GM18499 (cell line): ENCODE measurements at regions not wholly inside any gene's neighbourhood (a gene's known extent, or its start where the extent isn't known, plus 50 kb on each side); places are given as distances from the start of the nearest gene placed in this dataset.
"Not testable (repeated sequence)": the region's sequence is repeated elsewhere in the genome, so short reads cannot be mapped to it uniquely, and the experiment has no call there.

Source experiments
- ATAC-seq: cut with Tn5 transposase; IDR thresholded peaks from one replicate; pipeline ENCODE4 v1.9.1; 2021; ENCODE audit warnings: moderate number of reproducible peaks; ENCODE audit not compliant: insufficient read depth, unreplicated experiment

DNA sequence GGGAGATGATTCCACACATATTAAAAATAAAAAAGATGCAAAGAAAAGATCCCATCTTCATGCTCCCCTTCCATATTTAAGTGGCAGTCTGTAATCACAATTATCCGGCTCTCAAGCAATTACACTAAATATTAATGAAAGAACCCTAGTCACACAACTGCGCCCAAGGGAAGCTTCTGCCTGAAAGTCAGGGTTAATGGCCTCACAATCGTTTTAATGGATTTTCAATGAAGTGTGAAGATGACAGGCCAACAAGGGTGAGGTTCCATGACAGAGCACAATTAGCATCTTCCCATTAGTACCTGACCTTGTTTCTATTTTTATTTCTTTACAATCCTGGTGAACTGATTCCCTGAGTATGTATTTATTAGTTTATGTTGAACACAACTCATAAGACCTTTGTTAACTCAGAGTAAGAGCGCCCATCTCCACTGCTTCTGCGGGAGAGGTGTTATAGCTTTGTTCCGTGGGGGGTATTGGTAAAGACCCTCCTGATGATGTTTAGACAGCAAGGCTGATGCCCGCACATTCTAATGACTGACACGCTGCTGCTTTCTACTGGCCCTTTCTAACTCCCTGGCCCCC lies 80.9 kb downstream of the IER5 start:
- no peak for ATAC-seq

DNA sequence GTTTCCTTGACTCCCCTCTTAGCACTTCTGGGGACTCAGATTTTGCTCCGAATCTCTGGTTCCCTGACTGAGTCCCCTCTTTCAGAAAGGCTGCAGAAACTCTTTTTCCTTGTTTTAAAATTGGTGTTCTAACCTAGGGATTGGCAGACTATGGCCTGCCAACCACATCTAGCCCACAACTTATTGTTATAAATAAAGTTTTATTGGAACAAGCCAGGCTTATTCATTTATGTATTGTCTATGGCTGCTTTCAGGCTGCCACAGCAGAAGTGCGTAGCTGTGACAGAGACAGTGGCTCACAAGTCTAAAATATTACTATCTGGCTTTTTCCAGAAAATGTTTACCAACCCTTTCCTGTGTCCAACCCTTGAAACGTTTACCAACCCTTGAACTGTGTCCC lies 81.7 kb downstream of the IER5 start:
- ATAC-seq, result no peak

DNA sequence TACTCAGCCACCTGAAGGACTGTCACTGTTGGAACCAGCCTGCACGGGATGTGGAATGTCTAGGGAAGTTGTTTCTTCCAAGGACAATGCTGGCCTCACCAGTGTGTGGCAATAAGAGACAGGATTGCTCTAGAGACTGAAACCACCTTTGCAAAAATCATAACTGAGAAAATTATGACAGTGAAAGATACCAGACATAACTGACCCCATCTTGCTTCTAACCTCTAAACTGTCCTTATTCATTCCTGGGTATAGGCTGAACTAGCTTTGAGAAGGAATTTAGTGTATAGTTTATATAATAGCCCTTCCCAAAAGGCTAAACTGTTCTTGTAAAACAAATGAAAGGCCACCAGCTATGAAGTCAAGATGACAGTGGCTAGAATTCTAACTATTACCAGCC lies 83.6 kb downstream of the IER5 start:
- no peak for ATAC-seq

DNA sequence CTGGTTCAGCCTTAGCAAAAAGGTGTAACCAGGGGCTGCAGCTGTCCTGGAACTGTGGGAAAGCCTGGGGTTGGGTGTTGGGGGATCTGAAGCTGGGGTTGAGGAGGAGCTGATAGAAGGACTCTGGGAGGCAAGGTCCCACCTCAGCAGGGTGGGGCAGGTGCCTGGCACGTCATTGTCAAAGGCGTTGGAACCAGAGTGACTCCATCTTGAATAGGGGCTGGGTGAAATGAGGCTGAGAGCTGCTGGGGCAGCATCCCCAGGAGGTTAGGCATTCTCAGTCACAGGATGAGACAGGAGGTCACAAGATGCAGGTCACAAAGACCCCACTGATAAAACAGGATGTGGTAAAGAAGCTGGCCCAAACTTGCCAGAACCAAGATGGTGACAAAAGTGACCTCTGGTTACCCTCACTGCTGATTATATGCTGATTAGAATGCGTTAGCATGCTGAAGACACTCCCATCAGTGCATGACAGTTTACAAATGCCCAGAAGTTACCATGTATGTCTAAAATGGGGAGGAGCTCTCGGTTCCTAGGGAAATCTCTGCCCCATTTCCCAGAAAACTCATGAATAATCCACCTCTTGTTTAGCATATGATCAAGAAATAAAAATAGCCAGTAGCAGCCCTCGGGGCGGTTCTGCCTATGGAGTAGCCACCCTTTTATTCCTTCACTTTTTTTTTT lies 85.4 kb downstream of the IER5 start:
- ATAC-seq, result no peak

DNA sequence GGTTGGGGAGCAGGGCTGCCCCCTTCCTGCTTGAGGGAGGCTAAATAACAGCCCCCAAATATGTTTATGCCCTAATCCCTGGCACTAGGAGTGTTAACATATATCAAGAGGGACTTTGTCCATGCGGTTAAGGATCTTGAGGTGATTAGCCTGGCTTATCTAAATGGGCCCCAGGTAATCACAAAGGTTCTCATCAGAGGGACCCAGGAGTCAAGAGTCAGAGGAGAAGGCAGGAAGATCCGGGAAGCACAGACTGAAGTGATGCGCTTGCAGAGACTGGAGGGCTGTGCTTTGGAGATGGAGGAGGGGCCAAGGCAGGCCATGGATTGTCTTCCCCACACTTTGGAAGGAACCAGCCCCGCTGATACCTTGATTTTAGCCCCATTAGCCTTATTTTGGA lies 86.4 kb downstream of the IER5 start:
- ATAC-seq, result no peak

DNA sequence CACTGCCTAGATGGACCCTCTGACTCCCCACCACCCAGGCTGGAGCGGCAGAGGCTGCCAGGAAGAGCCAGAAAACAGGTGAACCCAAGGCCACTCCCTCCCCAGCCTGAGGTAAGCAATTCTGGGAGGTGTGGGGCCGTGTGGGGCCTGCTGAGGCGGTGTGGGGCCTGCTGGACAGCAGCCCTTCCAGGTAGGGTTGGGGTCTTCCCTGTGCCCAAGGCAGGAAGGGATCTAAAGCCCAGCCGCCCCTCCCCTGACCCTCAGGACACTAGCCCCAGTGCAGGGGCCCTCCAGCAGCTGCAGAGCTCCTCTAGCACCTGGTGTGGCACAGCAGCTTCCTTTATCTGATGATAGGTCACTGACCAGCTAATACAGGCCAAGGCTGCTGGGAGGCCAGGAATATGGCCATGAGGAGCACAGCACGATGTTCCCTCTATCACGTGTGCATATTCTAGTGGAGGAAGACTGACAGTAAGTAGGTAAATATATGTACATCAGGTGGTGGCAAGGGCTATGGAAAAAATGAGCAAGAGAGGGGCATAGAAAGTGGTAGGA lies 86.9 kb downstream of the IER5 start:
- no peak for ATAC-seq

DNA sequence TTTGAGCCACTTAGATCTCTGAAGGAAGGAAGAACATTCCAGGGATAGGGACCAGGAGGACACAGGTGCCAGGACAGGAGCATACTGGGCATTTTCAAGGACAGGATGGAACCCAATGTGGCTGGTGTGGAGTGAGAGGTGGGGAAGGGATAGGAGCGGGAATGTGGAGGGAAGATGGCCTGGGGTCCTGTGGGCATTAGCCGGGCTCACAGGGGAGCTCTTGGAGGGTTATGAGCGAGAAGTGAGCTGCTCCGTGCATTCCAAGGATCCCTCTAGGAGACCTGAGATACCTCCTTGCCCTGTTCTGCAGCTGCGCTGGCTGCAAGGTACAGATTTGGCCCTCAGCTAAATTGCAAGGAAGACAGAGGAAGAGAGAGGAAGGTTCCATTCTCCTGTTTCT lies 87.5 kb downstream of the IER5 start:
- no peak for ATAC-seq

DNA sequence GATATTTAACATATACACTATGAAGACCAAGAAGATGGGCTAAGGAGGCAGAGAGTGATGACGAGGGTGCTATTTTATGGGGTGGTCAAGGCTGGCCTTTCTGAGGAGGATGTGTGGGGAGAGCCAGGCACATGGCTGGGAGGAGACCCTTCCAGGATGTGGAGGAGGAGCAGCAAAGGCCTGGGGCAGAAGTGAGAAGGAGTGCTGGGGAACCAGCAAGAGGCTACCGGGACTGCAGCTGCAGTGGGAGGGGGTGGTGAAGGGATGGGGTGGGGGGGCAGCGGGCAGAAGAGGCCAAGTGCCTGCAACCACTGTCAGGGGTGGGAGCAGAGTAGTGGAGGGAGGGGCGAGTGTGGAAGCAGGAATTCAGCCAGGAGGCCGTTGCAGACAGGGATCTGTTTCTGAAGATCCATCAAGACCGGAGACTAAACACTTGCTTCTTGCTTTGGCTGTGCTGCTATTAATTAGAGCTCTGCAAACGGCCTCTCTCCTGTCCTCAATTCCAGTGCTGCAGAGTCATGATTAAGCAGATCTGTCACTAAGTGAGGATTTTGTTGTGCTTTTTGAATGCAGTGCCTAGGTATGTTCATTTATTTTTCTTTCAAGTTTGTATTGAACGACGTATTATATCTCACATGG lies 89.9 kb downstream of the IER5 start:
- ATAC-seq, result no peak

DNA sequence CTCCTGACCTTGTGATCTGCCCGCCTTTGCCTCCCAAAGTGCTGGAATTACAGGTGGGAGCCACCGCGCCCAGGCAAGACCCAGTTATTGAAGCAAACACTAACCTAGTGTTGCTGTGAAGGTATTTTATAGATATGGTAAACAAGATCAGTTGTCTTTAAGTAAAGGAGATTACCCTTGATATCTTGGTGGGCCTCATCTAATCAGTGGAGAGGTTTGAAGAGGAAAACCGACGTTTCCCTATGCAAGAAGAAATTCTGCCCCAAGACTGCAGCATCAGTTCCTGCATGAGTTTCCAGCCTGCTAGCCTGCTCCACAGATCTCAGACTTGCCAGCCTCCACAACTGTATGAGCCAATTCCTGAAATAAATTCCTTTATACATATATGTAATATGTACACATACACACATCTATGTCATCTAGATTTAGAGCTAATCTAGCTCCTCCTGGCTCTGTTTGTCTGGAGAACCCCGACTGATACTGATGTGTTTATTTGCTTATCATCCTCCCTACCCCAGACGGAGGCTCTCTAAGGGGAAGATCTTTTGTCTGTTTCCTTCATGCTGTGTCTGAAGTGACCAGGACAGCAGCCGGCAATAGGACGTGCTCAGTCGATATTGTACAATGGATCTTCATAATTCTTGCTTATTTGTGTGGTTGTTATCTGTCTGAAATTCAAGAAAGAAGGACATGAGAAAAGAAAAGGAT lies 90.9 kb downstream of the IER5 start:
- no peak for ATAC-seq

DNA sequence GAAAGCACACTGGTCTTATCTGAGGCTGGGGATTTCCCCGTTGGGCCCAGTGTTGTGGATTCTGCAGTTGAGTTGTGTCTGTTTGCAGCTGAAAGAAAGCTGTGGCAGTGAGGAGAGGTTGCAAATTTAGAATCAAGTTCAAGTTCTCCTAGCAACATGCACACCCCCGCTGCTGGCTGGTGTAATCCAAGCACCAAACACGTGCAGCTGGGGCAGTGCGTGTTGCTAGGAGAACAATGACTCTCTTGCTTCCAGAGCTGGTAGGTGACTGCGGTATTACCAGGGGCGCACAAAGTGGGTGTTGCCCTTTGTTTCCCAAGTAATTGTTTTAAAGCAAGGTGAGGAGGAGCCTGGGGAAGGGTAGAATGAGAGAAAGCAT lies 91.5 kb downstream of the IER5 start:
- no peak for ATAC-seq

DNA sequence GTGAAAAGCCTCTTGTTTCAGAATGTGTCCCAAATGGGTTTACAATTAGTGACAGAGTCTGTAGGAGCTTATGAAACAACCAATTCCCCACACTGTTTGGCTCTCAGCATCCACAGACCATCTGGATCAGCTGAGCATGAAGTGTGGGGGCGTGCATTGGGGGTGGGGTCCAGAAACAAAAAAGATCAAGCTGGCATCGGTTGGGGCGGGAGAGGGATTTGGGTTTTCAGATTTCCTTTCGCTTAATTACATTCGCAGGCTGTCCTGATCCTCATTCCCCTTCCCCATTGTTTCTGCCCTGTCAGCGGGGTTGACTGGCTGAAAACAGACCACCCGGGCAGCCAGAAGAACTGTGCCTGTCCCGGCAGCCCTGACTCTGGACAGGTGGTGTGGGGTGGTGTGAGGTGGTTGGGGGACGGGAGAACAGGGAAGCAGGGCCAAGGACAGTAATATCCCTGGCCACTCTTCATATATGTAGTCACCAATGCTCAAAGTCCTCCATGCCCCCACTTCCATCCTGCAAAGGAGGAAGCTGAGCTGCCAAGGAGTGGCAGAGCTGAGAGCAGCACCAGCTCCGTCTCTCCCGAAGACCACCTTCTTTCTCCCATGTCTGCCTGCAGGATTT lies 92.0 kb downstream of the IER5 start:
- ATAC-seq, result no peak

DNA sequence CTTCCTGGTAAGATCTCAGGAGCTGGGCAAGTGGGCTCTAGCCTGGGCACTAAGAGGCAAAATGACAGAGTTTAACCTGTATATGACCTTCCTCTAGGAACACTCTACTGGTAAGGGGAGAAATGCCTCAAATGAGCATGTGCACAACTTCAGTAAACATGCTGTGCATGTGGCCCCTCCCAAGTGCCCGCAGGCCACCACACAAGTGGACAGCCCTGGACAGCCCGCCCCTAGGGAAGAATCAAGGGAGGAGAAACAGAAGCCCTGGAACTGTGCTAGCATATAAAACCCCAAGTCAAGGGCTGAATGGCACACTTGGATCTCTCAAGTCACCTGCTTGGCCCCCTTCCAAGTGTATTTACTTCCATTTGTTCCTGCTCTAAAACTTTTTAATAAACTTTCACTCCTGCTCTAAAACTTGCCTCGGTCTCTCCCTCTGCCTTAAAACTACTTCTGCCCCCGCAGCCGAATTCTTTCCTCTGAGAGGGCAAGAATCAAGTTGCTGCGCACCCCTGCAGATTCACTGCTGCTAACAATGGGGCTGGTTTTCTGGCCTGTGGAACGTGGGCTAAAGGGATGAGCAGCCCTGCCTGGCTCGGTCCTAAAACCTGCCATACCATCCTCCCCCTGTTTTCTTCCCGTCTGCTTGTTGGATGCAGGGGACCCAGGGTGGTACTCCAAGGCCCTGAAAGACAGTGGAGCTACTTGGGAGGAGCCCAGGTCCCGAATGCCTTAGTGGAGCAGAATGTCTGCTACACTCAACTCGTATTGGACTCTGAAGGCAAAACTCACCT lies 93.5 kb downstream of the IER5 start:
- no peak for ATAC-seq

DNA sequence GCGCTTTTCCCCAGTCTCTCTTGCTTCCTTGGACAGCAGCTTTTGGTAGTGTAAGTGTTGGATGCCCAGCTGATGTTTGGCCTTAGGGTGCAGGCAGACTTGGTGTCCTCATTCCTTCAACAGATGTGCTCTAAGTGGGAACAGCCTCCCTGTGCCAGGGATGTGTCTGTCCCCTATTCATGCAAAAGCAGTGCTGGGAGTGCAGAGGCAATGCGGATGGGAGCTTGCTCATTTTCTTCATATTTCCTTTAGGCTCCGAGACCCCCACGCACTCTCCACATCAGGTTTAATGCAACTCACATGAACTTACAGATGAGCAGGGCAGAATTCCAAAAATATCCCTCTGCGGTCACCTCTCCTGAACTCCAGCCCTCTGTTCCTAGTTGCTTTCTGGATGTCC lies 96.1 kb downstream of the IER5 start:
- no peak for ATAC-seq

DNA sequence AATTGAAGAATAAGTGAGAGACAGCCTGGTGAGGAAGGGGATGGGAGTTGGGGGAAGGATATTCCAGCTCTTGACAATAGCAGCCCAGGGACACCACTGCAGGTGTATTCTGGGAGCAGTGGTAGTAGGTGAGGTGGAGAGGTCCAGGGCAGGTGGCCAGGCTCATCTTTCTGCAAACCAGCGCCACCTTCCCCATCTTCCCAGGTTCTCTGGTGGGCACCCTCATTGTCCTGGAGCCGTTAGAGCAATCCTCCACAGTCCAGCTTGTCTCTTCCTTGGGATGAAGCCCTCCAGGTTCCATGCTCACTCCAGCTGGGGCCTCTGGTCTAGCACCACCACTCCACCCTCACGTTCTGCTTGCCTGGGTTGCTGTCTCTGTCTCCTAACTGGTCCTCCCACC lies 97.0 kb downstream of the IER5 start:
- ATAC-seq, result no peak

DNA sequence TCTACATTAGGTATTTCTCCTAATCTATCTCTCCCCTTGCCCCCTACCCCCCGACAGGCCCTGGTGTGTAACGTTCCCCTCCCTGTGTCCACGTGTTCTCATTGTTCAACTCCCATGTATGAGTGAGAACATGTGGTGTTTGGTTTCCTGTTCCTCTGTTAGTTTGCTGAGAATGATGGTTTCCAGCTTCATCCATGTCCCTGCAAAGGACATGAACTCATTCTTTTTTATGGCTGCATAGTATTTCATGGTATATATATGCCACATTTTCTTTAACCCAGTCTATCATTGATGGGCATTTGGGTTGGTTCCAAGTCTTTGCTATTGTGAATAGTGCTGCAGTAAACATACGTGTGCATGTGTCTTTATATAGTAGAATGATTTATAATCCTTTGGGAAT lies 97.6 kb downstream of the IER5 start:
- ATAC-seq, result not testable (repeated sequence)

DNA sequence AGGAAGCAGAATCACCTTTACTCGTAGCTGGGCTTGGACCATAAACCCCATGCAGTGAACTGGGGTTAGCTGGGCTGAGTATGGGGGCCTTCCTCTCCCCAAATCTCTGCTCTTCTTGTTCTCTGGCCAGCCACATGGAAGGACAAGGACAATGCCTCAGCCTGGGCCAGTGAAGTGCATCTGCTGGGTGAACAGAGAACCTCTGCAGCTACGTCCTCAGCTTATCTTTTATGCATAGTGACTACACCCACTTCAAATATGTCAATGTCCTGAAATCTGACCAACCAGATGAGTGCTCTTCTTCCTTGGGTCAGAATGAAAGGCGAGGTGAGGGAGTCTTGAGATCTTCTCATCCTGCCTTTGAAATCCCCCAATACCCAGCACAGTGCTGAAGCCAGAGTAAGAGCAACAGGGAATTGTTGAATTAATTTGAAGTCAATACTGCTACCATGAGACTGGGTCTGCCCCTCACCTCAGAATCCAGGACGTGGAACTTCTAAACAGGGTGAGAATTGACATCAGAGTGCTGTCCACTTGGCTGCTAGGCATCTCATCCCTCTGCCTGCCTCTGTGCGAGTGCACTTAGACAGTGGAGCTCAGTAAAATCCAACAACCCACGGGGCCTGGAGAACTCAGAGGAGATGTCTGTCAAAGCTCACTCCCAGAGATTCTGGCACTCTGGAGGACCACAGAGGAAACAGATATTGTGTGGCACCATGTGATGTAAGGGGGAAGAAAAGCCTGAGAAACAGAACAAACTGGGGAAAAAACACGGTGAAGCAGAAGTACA lies 99.0 kb downstream of the IER5 start:
- no peak for ATAC-seq

DNA sequence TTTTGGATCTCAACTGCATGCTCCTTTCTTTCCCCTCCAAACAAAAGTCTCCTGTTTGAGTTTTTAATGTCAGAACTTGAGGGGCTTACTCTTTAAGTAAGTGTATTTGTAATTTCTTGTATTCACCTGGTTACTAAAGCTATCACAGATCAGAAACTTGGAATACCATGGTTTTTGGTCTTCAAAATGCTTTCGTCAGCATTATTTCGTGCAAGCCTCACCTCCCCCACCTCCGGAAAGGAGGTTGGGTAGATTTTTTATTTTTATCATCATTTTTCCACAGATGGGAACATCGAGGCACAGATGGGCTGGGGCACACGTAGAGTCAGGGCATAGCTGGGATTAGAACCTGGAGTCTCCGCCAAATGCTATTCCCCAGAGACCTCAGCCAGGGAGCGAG lies 100.7 kb downstream of the IER5 start:
- ATAC-seq, result no peak

DNA sequence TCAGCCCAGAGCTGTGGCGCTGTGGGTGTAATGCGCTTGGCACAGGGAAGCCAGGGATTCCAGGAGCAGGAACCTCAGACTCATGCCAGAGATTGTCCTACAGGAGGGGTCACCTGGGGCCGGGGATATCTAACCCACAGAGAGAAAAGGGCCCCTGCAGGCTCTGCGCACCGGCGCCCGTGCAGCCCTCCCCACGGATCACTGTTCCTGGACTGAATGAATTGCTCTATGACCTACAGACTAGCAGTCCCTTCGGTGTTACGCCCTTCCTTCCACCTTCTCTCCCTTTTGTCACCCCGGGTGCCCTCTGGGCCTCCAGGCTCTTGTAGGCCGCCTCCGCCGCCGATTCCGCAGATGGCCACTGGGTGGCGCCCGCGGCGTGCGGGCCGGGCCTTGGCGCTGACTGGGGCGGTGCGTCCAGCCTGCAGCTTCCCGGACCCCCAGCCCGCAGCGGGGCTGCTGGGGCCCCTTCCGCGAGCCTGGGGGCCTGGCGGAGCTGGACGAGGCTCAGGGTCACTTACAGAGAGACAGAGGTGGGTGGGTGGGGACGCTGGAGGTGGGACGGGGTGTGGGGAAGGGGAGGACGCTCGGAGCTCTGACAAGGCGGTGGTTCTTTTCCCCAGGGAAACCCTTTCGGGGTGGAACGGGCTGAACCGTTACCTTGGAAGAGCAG lies 101.3 kb downstream of the IER5 start:
- no peak for ATAC-seq
